ENCODE measurements at regions not wholly inside any gene's neighbourhood (a gene's known extent, or its start where the extent isn't known, plus 50 kb on each side); places are given as distances from the start of the nearest gene placed in this dataset.

- Histone ChIP-seq H3K4me1 (ENCODE audit: insufficient read depth, low read length, severe bottlenecking) (no peaks in the 10 kb centered on the region), H3K9me2 (ENCODE audit: low read depth, low read length) (no peaks in the 10 kb centered on the region), H3K27me3 (ENCODE audit: insufficient read depth, low read length) (no peaks in the 10 kb centered on the region), H3K4me2 (ENCODE audit: low read length) (no peak overlapping the region), H3K9ac (ENCODE audit: low read length) (no peak overlapping the region), H3K36me3 (ENCODE audit: insufficient read depth, low read length) (no peaks in the 10 kb centered on the region), H3F3A (ENCODE audit: insufficient read depth, low read length) (no peaks in the 10 kb centered on the region), H4K20me1 (ENCODE audit: insufficient read depth, low read length) (no peaks in the 10 kb centered on the region), H3K27ac (ENCODE audit: low read depth, low read length, poor library complexity, severe bottlenecking) (no peak overlapping the region), H3K4me3 (ENCODE audit: low read depth, low read length, poor library complexity, severe bottlenecking) (no peak overlapping the region), H3K79me2 (ENCODE audit: insufficient read depth, low read length) (no peaks in the 10 kb centered on the region), H2AFZ (ENCODE audit: low read length) (no peak overlapping the region), H3K9me3 (ENCODE audit: low read length) (no peaks in the 10 kb centered on the region)
- TF ChIP-seq EZH2 (IDR thresholded peaks at IDR 0.05; ENCODE audit: borderline replicate concordance, low read length) = no peak
- no peak for TF ChIP-seq CTCF (IDR thresholded peaks at IDR 0.05; ENCODE audit: low read length)
Observed at GRCh38 chr15:72902919-72903260, 119.3 kb upstream of the ADPGK start.

GRCh38 chr15:72902245-72902918 is 118.8 kb upstream of the ADPGK start:
- Histone ChIP-seq H3K79me2 (ENCODE audit: insufficient read depth, low read length) (no peaks in the 10 kb centered on the region), H3F3A (ENCODE audit: insufficient read depth, low read length) (no peaks in the 10 kb centered on the region), H2AFZ (ENCODE audit: low read length) (no peak overlapping the region), H3K4me3 (ENCODE audit: low read depth, low read length, poor library complexity, severe bottlenecking) (no peak overlapping the region), H3K9ac (ENCODE audit: low read length) (no peak overlapping the region), H3K4me2 (ENCODE audit: low read length) (no peak overlapping the region), H3K27ac (ENCODE audit: low read depth, low read length, poor library complexity, severe bottlenecking) (no peak overlapping the region), H3K36me3 (ENCODE audit: insufficient read depth, low read length) (no peaks in the 10 kb centered on the region), H3K27me3 (ENCODE audit: insufficient read depth, low read length) (no peaks in the 10 kb centered on the region), H3K9me2 (ENCODE audit: low read depth, low read length) (no peaks in the 10 kb centered on the region), H3K4me1 (ENCODE audit: insufficient read depth, low read length, severe bottlenecking) (no peaks in the 10 kb centered on the region), H3K9me3 (ENCODE audit: low read length) (no peaks in the 10 kb centered on the region), H4K20me1 (ENCODE audit: insufficient read depth, low read length) (no peaks in the 10 kb centered on the region)
- TF ChIP-seq EZH2 (IDR thresholded peaks at IDR 0.05; ENCODE audit: borderline replicate concordance, low read length) (no peak), CTCF (IDR thresholded peaks at IDR 0.05; ENCODE audit: low read length) (no peak)

GRCh38 chr15:72892986-72893385 is 109.4 kb upstream of the ADPGK start:
- Histone ChIP-seq H3K79me2 (ENCODE audit: insufficient read depth, low read length) (no peaks in the 10 kb centered on the region; the same call in 1 of the 2 replicates), H4K20me1 (ENCODE audit: insufficient read depth, low read length) (no peaks in the 10 kb centered on the region), H3K27me3 (ENCODE audit: insufficient read depth, low read length) (no peaks in the 10 kb centered on the region; the same call in 1 of the 2 replicates), H3K36me3 (ENCODE audit: insufficient read depth, low read length) (no peaks in the 10 kb centered on the region), H2AFZ (ENCODE audit: low read length) (no peak overlapping the region), H3K9ac (ENCODE audit: low read length) (no peak overlapping the region), H3K9me3 (ENCODE audit: low read length) (no peaks in the 10 kb centered on the region), H3K4me1 (ENCODE audit: insufficient read depth, low read length, severe bottlenecking) (no peaks in the 10 kb centered on the region), H3F3A (ENCODE audit: insufficient read depth, low read length) (no peaks in the 10 kb centered on the region), H3K4me3 (ENCODE audit: low read depth, low read length, poor library complexity, severe bottlenecking) (no peak overlapping the region), H3K27ac (ENCODE audit: low read depth, low read length, poor library complexity, severe bottlenecking) (no peak overlapping the region), H3K4me2 (ENCODE audit: low read length) (no peak overlapping the region), H3K9me2 (ENCODE audit: low read depth, low read length) (no peaks in the 10 kb centered on the region)
- TF ChIP-seq CTCF (IDR thresholded peaks at IDR 0.05; ENCODE audit: low read length) = no peak
- no peak for TF ChIP-seq EZH2 (IDR thresholded peaks at IDR 0.05; ENCODE audit: borderline replicate concordance, low read length)

Data from OCI-LY1 (cell line).